ENCODE measurements at regions not wholly inside any gene's neighbourhood (a gene's known extent, or its start where the extent isn't known, plus 50 kb on each side); places are given as distances from the start of the nearest gene placed in this dataset.

- Histone ChIP-seq H3F3A (ENCODE audit: insufficient read depth, low read length) (no peaks in the 10 kb centered on the region), H3K79me2 (ENCODE audit: low read length) (no peaks in the 10 kb centered on the region), H3K4me1 (ENCODE audit: low read length) (no peaks in the 10 kb centered on the region), H3K27ac (ENCODE audit: low read length) (no peak overlapping the region), H3K27me3 (replicated peaks; ENCODE audit: insufficient read depth, low read length) (no peaks in the 10 kb centered on the region), H3K36me3 (replicated peaks; ENCODE audit: insufficient read depth, low read length) (no peaks in the 10 kb centered on the region), H3K4me3 (ENCODE audit: low read length) (no peak overlapping the region), H2AFZ (ENCODE audit: low read length) (no peak overlapping the region), H3K9me3 (replicated peaks; ENCODE audit: insufficient read depth, low read length) (no peaks in the 10 kb centered on the region), H3K4me2 (ENCODE audit: low read depth, low read length) (no peak overlapping the region), H4K20me1 (ENCODE audit: insufficient read depth, low read length) (no peaks in the 10 kb centered on the region), H3K9ac (ENCODE audit: low read length) (no peak overlapping the region), H3K9me2 (replicated peaks; ENCODE audit: insufficient read depth, low read length) (no peaks in the 10 kb centered on the region)
- DNase-seq, result no peak
- TF ChIP-seq EZH2phosphoT487 (IDR thresholded peaks at IDR 0.05; ENCODE audit: low read length) (no peak), CTCF (IDR thresholded peaks at IDR 0.05; ENCODE audit: low read length) (no peak), EZH2 (optimal IDR thresholded peaks at IDR 0.05; ENCODE audit: low read depth, low read length) (no peak)
Observed at GRCh38 chr1:213936571-213936970, 51.2 kb upstream of the PROX1 start.

All from MM.1S (cell line).